Ovary (tissue), 7 donors: ENCODE measurements at regions not wholly inside any gene's neighbourhood (a gene's known extent, or its start where the extent isn't known, plus 50 kb on each side); places are given as distances from the start of the nearest gene placed in this dataset.

ENCODE experiments used
- DNase-seq, 5 donors: peaks; one replicate each; pipeline ENCODE4 v3.0.0-alpha.2; 2019 to 2020
- H3K27ac ChIP-seq, 2 donors: fragments of 200-600 bp; one replicate each; pipeline versions ENCODE4 v1.5.1 to v1.8.0; 2019 to 2022
- H3K27me3 ChIP-seq: fragments of 200-600 bp; one replicate; pipeline ENCODE4 v1.8.0; 2022
- H3K36me3 ChIP-seq: fragments of 200-600 bp; sonication (generic); one replicate; pipeline ENCODE4 v1.5.1; 2019
- H3K4me1 ChIP-seq: one replicate; pipeline ENCODE4 v1.8.1; 2013; ENCODE audit warnings: mild to moderate bottlenecking, moderate library complexity; ENCODE audit not compliant: insufficient read depth
- H3K4me3 ChIP-seq: fragments of 200-600 bp; sonication (generic); one replicate; pipeline ENCODE4 v1.5.1; 2017
- H3K9me3 ChIP-seq, 2 donors: fragments of 200-600 bp in 1 of 2; sonication (generic) in 1 of 2; one replicate each; pipeline versions ENCODE4 v1.5.1 to v1.8.1; 2013 to 2019; ENCODE audit warnings: mild to moderate bottlenecking in 1 of 2, moderate library complexity in 1 of 2
- EP300 ChIP-seq: sonication (generic); formaldehyde crosslinking; IDR thresholded peaks from one replicate; pipeline ENCODE4 v1.6.1; 2017; ENCODE audit warnings: antibody characterized with exemption
- POLR2A ChIP-seq: fragments of 450-650 bp; IDR thresholded peaks from one replicate; pipeline ENCODE4 v1.6.1; 2017; ENCODE audit warnings: antibody characterized with exemption, mild to moderate bottlenecking, moderate library complexity
- WGBS, 3 donors: extraction: QIAGEN DNeasy Blood & Tissue Kit in 1 of 3; methylation state at CpG; one replicate each; pipeline versions ENCODE4 v1.1.5 to v1.1.7; 2013 to 2017; 5-methylcytosine and 5-hydroxymethylcytosine counted together
- intact Hi-C, 4 donors: fragments of 100-400 bp; cut with DNase I; formaldehyde crosslinking; loops; one replicate each; pipeline versions ENCODE4 v1.11.0 to v1.15.1; 2022 to 2023
- TF ChIP-seq, protein P1 (sequence below), 3 donors: fragments of 450-650 bp in 2 of 3; fragments of 200-600 bp in 1 of 3; IDR thresholded peaks; one replicate each; pipeline versions ENCODE4 v1.5.1 to v1.8.0; 2016 to 2022; ENCODE audit warnings: antibody characterized with exemption in 3 of 3, mild to moderate bottlenecking in 1 of 3
- donor health status: DM: no; HTN: no; CAD: no; lungs with moderate emphysema.
- donor health status: DM: no; HTN: no; CAD: no.
- donor health status: Bipolar disorder and iron deficiency.
- donor health status: DM: no; HTN: no; CAD: no.
- donor health status: DM: yes; HTN: yes; CAD: no.

DNA sequence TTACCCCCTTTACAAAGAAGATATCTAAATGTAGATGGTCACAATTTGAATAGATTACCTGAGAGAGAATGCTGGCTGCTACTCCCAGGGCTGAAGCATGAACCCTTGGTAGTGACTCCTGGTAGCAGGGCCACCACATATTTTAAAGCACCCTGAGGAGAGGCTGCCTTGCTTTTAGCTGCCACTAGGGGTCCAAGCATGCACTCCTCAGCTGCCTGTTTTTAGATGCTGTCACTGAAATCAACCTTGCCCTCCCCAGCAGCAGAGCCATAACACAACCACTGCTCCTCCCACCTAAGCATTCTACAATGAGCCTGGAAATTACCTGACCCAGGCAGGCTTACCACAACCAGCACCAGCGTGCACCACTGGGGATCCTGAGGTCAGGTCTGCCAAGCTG is 850.9 kb downstream of the FAM133A start:
- no peaks in the 10 kb centered on the region for H3K9me3 ChIP-seq
- no peak overlapping the region for H3K4me3 ChIP-seq
- no peaks in the 10 kb centered on the region for H3K4me1 ChIP-seq
- 29 to 39% (median 31%) methylated on average over 1 of the region's 1 CpG for WGBS, 3 donors
- TF ChIP-seq POLR2A (no peak), EP300 (no peak)
- TF ChIP-seq, protein P1, sequence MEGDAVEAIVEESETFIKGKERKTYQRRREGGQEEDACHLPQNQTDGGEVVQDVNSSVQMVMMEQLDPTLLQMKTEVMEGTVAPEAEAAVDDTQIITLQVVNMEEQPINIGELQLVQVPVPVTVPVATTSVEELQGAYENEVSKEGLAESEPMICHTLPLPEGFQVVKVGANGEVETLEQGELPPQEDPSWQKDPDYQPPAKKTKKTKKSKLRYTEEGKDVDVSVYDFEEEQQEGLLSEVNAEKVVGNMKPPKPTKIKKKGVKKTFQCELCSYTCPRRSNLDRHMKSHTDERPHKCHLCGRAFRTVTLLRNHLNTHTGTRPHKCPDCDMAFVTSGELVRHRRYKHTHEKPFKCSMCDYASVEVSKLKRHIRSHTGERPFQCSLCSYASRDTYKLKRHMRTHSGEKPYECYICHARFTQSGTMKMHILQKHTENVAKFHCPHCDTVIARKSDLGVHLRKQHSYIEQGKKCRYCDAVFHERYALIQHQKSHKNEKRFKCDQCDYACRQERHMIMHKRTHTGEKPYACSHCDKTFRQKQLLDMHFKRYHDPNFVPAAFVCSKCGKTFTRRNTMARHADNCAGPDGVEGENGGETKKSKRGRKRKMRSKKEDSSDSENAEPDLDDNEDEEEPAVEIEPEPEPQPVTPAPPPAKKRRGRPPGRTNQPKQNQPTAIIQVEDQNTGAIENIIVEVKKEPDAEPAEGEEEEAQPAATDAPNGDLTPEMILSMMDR (IDR thresholded peaks at IDR 0.05) = no peak
- no peak overlapping the region for H3K27ac ChIP-seq
- no peaks in the 10 kb centered on the region for H3K36me3 ChIP-seq
- DNase-seq = no peak
- no peaks in the 10 kb centered on the region for H3K27me3 ChIP-seq
- intact Hi-C loops = no loop called here

DNA sequence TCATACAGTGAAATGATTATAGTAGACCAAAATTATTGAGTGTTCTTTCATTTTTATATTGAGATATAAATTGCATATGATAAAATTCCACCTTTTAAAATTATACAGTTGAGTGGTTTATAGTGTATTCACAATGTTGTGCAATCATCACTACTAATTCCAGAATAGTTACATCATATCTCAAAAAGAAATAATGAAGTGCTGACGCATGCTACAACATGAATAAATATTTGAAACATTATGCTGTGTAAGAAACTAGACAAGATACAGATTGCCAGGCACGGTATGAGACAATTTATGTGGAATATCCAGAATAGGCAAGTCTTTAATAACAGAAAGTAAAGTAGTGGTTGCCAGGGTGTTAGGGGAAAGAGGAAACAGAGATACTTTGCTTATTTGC is 871.7 kb downstream of the FAM133A start:
- DNase-seq = no peak
- H3K27ac ChIP-seq = no peak overlapping the region
- WGBS, 3 donors = 52 to 71% (median 60%) methylated on average over 2 of the region's 2 CpGs
- intact Hi-C loops = no loop called here
- no peaks in the 10 kb centered on the region for H3K36me3 ChIP-seq
- TF ChIP-seq, protein P1 (IDR thresholded peaks at IDR 0.05) = no peak
- TF ChIP-seq EP300 = no peak
- H3K9me3 ChIP-seq = no peaks in the 10 kb centered on the region
- no peaks in the 10 kb centered on the region for H3K4me1 ChIP-seq
- no peak overlapping the region for H3K4me3 ChIP-seq
- no peaks in the 10 kb centered on the region for H3K27me3 ChIP-seq

DNA sequence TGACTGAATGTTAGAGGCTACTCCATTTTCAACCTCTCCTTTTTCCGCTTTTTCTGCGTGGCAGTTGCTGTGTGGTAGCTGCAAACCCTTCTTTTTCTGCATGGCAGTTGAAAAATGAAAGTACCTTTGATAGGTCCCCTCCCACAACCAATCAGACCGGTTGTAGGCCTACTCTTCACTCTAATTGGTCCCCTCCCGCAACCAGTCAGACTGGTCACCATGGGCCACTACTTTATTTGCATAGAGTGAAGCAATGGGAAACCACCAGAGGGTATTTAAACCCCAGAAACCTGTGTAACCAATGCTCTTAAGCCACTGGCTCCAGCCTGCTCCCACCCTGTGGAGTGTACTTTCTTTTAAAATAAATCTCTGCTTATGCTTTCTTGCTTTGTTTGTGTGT is 877.8 kb downstream of the FAM133A start:
- no peaks in the 10 kb centered on the region for H3K27me3 ChIP-seq
- DNase-seq = no peak
- TF ChIP-seq POLR2A (no peak), EP300 (no peak)
- TF ChIP-seq, protein P1 (IDR thresholded peaks at IDR 0.05) = no peak
- intact Hi-C loops = no loop called here
- no peak overlapping the region for H3K4me3 ChIP-seq
- H3K4me1 ChIP-seq = no peaks in the 10 kb centered on the region
- no peaks in the 10 kb centered on the region for H3K9me3 ChIP-seq
- no peaks in the 10 kb centered on the region for H3K36me3 ChIP-seq
- no peak overlapping the region for H3K27ac ChIP-seq
- 74 to 80% (median 80%) methylated on average over 4 of the region's 4 CpGs for WGBS, 3 donors

DNA sequence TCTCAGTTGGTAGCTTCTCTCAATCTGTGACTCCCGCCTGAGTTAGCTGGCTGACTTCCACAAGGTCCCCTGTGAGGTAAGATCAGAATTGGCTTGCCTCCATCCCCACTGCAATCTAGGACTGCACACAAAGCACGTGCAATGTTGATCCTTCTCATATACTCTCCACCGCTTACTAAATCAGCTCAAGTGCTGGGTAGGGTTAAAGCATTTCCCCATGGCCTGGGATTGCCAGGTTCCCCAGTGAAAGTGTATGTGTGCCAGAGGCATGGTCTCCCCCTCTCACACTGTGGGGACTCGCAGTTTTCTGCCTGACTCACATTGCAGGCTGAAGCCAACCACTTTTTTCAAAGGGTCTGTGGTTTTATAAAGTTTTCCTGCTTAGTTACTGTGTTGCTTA is 886.9 kb downstream of the FAM133A start:
- Histone ChIP-seq H3K27me3 (no peaks in the 10 kb centered on the region), H3K4me3 (no peak overlapping the region), H3K27ac (no peak overlapping the region), H3K4me1 (no peaks in the 10 kb centered on the region), H3K36me3 (no peaks in the 10 kb centered on the region), H3K9me3 (no peaks in the 10 kb centered on the region)
- 42 to 60% (median 44%) methylated on average over 4 of the region's 4 CpGs for WGBS, 3 donors
- intact Hi-C loops = no loop called here
- no peak for DNase-seq
- TF ChIP-seq POLR2A = no peak
- no peak for TF ChIP-seq EP300
- TF ChIP-seq, protein P1 (IDR thresholded peaks at IDR 0.05) = no peak
